Fibroblast of lung (primary cell): ENCODE measurements at regions not wholly inside any gene's neighbourhood (a gene's known extent, or its start where the extent isn't known, plus 50 kb on each side); places are given as distances from the start of the nearest gene placed in this dataset.

Source experiments
- DNase-seq, 2 donors: peaks; one replicate each; pipeline versions ENCODE4 v3.0.0 to v3.0.0-alpha.2; 2010; ENCODE audit warnings: low read depth in 2 of 2
- H2AFZ ChIP-seq: 2 replicates; pipeline ENCODE4 v1.5.1; 2012; ENCODE audit warnings: low read length, control low read depth, inconsistent platforms
- H3K27ac ChIP-seq: 2 replicates; pipeline ENCODE4 v1.5.1; 2011; ENCODE audit warnings: low read length, control low read depth; ENCODE audit not compliant: insufficient read depth
- H3K27me3 ChIP-seq: 2 replicates; pipeline ENCODE4 v1.5.1; 2011; ENCODE audit warnings: mild to moderate bottlenecking, low read length; ENCODE audit not compliant: control insufficient read depth, insufficient read depth
- H3K36me3 ChIP-seq: 2 replicates; pipeline ENCODE4 v1.5.1; 2011; ENCODE audit warnings: low read length; ENCODE audit not compliant: control insufficient read depth, insufficient read depth
- H3K4me1 ChIP-seq: 2 replicates; pipeline ENCODE4 v1.5.1; 2011; ENCODE audit warnings: low read length; ENCODE audit not compliant: control insufficient read depth, insufficient read depth; ENCODE audit errors: extremely low read depth
- H3K4me2 ChIP-seq: 2 replicates; pipeline ENCODE4 v1.5.1; 2011; ENCODE audit warnings: low read length, control low read depth; ENCODE audit not compliant: insufficient read depth; ENCODE audit errors: extremely low read depth
- H3K4me3 ChIP-seq, 4 experiments: fragments of 200-600 bp in 1 of 4; sonication (generic) in 1 of 4; replicated peaks in 1 of 4; 2 replicates each; pipeline ENCODE4 v1.5.1; 2011 to 2016; ENCODE audit warnings: low read length in 4 of 4, low read depth in 3 of 4, mild to moderate bottlenecking in 3 of 4, control low read depth in 2 of 4, inconsistent platforms in 1 of 4, mixed read lengths in 1 of 4; ENCODE audit not compliant: insufficient read depth in 1 of 4; ENCODE audit errors: control extremely low read depth in 1 of 4
- H3K79me2 ChIP-seq: 2 replicates; pipeline ENCODE4 v1.5.1; 2012; ENCODE audit warnings: mild to moderate bottlenecking, low read length, inconsistent platforms; ENCODE audit not compliant: control insufficient read depth, insufficient read depth
- H3K9ac ChIP-seq: 2 replicates; pipeline ENCODE4 v1.5.1; 2011; ENCODE audit warnings: mild to moderate bottlenecking, low read length, control low read depth; ENCODE audit not compliant: insufficient read depth
- H3K9me3 ChIP-seq: 2 replicates; pipeline ENCODE4 v1.5.1; 2012; ENCODE audit warnings: low read depth, low read length; ENCODE audit not compliant: control insufficient read depth, insufficient read depth
- H4K20me1 ChIP-seq: 2 replicates; pipeline ENCODE4 v1.5.1; 2011; ENCODE audit warnings: low read length; ENCODE audit not compliant: control insufficient read depth, insufficient read depth; ENCODE audit errors: extremely low read depth
- CTCF ChIP-seq, 2 donors: IDR thresholded peaks in 1 of 2; conservative IDR thresholded peaks in 1 of 2; 1 replicate in 1 of 2; 2 replicates in 1 of 2; pipeline ENCODE4 v1.5.1; 2011 to 2012; ENCODE audit warnings: low read length in 2 of 2, control low read depth in 1 of 2, inconsistent platforms in 1 of 2, low read depth in 1 of 2, mild to moderate bottlenecking in 1 of 2
- EZH2 ChIP-seq: IDR thresholded peaks from 2 replicates; pipeline ENCODE4 v1.5.1; 2012; ENCODE audit warnings: low read length, control low read depth, mild to moderate bottlenecking; ENCODE audit errors: missing control alignments

- H3K9me3 ChIP-seq = no peaks in the 10 kb centered on the region
- H3K4me2 ChIP-seq = no peak overlapping the region
- no peaks in the 10 kb centered on the region for H3K79me2 ChIP-seq
- H3K36me3 ChIP-seq = no peaks in the 10 kb centered on the region
- H3K27ac ChIP-seq = no peak overlapping the region
- no peak overlapping the region for H3K9ac ChIP-seq
- no peaks in the 10 kb centered on the region for H3K27me3 ChIP-seq
- H3K4me3 ChIP-seq = no peak overlapping the region
- no peaks in the 10 kb centered on the region for H4K20me1 ChIP-seq
- no peaks in the 10 kb centered on the region for H3K4me1 ChIP-seq
- TF ChIP-seq EZH2 (no peak), CTCF (conservative IDR thresholded peaks at IDR 0.05 in 1 of 2, IDR thresholded peaks at IDR 0.05 in 1 of 2; ENCODE audit: low read depth in 1 of 2, low read length in 2 of 2) (no peak)
- DNase-seq = no peak
- no peak overlapping the region for H2AFZ ChIP-seq
These were observed 219.9 kb upstream of the ATXN7L3B start for GRCh38 chr12:74317741-74318140.

- TF ChIP-seq EZH2 (no peak), CTCF (conservative IDR thresholded peaks at IDR 0.05 in 1 of 2, IDR thresholded peaks at IDR 0.05 in 1 of 2; ENCODE audit: low read depth in 1 of 2, low read length in 2 of 2) (no peak)
- Histone ChIP-seq H3K4me2 (no peak overlapping the region), H3K4me1 (no peaks in the 10 kb centered on the region), H3K27me3 (no peaks in the 10 kb centered on the region), H4K20me1 (no peaks in the 10 kb centered on the region), H3K9ac (no peak overlapping the region), H3K27ac (no peak overlapping the region), H3K36me3 (no peaks in the 10 kb centered on the region), H3K79me2 (no peaks in the 10 kb centered on the region), H3K4me3 (no peak overlapping the region), H3K9me3 (no peaks in the 10 kb centered on the region), H2AFZ (no peak overlapping the region)
- no peak for DNase-seq
These were observed 217.7 kb upstream of the ATXN7L3B start for GRCh38 chr12:74319886-74320285.

GRCh38 chr12:74321381-74321780 lies 216.3 kb upstream of the ATXN7L3B start:
- Histone ChIP-seq H2AFZ (no peak overlapping the region), H3K4me2 (no peak overlapping the region), H3K4me3 (no peak overlapping the region), H3K4me1 (no peaks in the 10 kb centered on the region), H3K9me3 (no peaks in the 10 kb centered on the region), H3K27me3 (no peaks in the 10 kb centered on the region), H4K20me1 (no peaks in the 10 kb centered on the region), H3K79me2 (no peaks in the 10 kb centered on the region), H3K36me3 (no peaks in the 10 kb centered on the region), H3K9ac (no peak overlapping the region), H3K27ac (no peak overlapping the region)
- no peak for DNase-seq
- no peak for TF ChIP-seq EZH2

GRCh38 chr12:74322792-74323191 lies 214.8 kb upstream of the ATXN7L3B start:
- no peak for DNase-seq
- H3K79me2 ChIP-seq = no peaks in the 10 kb centered on the region
- H3K4me2 ChIP-seq = no peak overlapping the region
- no peaks in the 10 kb centered on the region for H3K9me3 ChIP-seq
- H3K4me1 ChIP-seq = no peaks in the 10 kb centered on the region
- H3K36me3 ChIP-seq = no peaks in the 10 kb centered on the region
- no peaks in the 10 kb centered on the region for H3K27me3 ChIP-seq
- H3K9ac ChIP-seq = no peak overlapping the region
- H2AFZ ChIP-seq = no peak overlapping the region
- H3K4me3 ChIP-seq = no peak overlapping the region
- no peak overlapping the region for H3K27ac ChIP-seq
- TF ChIP-seq EZH2 (no peak), CTCF (conservative IDR thresholded peaks at IDR 0.05 in 1 of 2, IDR thresholded peaks at IDR 0.05 in 1 of 2; ENCODE audit: low read depth in 1 of 2, low read length in 2 of 2) (no peak)
- H4K20me1 ChIP-seq = no peaks in the 10 kb centered on the region
